ENCODE measurements at regions not wholly inside any gene's neighbourhood (a gene's known extent, or its start where the extent isn't known, plus 50 kb on each side); places are given as distances from the start of the nearest gene placed in this dataset.
A peak's percentile ranks its signal among the peaks of the same experiment; 100 is the strongest.

DNA sequence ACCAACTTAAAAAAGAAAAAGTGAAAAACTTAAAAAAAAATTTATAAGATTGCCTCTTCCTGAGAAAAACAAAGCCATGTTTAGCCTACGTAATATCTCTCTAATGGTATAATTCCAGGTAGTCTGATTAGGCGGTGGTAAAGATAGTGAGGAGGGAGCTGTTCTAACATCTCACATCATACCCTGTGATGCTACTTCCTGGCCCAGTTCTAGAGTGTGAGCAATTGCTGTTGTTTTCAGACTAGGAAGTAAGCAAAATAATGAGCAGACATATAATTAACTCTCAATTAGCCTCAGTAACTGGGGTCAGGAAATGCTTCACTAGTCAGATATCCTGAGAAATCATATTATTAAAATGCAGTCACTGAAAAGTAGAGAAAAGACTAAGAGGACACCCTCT, 113.9 kb downstream of the PHLDA1 start:
- H3K27ac ChIP-seq, result no peak overlapping the region
- H3K4me3 ChIP-seq, result no peak overlapping the region
- TF ChIP-seq, protein P1, sequence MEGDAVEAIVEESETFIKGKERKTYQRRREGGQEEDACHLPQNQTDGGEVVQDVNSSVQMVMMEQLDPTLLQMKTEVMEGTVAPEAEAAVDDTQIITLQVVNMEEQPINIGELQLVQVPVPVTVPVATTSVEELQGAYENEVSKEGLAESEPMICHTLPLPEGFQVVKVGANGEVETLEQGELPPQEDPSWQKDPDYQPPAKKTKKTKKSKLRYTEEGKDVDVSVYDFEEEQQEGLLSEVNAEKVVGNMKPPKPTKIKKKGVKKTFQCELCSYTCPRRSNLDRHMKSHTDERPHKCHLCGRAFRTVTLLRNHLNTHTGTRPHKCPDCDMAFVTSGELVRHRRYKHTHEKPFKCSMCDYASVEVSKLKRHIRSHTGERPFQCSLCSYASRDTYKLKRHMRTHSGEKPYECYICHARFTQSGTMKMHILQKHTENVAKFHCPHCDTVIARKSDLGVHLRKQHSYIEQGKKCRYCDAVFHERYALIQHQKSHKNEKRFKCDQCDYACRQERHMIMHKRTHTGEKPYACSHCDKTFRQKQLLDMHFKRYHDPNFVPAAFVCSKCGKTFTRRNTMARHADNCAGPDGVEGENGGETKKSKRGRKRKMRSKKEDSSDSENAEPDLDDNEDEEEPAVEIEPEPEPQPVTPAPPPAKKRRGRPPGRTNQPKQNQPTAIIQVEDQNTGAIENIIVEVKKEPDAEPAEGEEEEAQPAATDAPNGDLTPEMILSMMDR (IDR thresholded peaks at IDR 0.05), result no peak
- no peak for DNase-seq (ENCODE audit: low spot score)

DNA sequence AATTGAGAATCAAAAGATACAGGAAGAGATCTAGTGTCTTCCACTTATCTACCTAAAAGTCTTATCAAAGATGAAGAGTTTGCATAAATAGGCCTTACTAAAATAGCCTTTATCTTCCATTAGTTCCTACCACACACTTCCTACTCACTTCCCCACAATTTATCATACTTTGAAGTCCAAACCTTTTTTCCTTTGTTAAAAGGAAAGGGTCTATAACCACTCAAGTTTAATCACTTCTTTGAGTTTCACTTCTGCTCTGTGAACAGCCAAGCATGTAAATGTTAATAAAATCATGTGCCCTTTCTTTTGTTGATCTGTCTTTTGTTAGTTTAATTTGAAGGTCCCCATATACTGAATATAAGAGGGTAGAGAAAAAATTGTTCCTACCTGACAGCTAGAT, 114.5 kb downstream of the PHLDA1 start:
- no peak for DNase-seq (ENCODE audit: low spot score)
- TF ChIP-seq, protein P1 (IDR thresholded peaks at IDR 0.05), result no peak
- Histone ChIP-seq H3K27ac (no peak overlapping the region), H3K4me3 (no peak overlapping the region)

DNA sequence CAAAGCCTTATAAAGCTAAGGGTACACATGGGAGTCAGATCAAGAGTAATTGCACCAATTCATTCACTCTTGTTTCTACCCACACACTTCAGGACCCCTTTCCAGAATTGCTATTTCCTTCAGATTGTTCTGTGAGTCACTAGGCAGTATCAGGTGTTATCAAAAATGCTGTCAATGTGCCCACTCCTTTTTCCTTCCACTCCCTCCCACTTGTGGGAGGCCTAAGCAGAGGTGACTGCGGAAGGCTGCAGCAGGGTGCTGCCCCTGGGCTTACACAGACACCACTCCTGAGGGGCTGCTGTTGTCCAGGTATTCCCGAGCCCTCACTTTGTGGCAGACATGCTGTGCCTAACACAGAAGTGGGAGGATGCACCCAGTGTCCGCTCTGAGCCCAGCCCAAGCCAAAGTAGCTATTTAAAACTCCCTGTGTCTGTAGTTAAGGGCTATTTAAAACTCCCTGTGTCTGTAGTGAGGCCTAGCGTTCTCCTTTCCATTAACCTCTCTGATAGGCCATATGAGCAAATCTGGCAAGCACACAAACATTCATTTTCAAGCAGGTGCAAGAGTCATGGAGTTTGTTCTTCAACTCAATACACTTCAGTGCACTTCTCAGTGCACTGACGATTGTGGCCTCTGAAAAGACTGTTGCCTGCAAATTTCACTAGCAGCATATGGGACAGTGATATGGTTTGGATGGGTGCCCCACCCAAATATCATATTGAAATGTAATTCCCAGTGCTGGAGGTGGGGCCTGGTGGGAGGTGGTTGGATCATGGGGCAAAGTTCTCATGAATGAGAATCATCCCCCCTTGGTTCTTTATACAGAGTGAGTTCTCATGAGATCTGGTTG, 117.8 kb downstream of the PHLDA1 start:
- no peak for DNase-seq (ENCODE audit: low spot score)
- no peak overlapping the region for H3K27ac ChIP-seq
- TF ChIP-seq, protein P1 (IDR thresholded peaks at IDR 0.05), result no peak
- H3K4me3 ChIP-seq, result no peak overlapping the region

DNA sequence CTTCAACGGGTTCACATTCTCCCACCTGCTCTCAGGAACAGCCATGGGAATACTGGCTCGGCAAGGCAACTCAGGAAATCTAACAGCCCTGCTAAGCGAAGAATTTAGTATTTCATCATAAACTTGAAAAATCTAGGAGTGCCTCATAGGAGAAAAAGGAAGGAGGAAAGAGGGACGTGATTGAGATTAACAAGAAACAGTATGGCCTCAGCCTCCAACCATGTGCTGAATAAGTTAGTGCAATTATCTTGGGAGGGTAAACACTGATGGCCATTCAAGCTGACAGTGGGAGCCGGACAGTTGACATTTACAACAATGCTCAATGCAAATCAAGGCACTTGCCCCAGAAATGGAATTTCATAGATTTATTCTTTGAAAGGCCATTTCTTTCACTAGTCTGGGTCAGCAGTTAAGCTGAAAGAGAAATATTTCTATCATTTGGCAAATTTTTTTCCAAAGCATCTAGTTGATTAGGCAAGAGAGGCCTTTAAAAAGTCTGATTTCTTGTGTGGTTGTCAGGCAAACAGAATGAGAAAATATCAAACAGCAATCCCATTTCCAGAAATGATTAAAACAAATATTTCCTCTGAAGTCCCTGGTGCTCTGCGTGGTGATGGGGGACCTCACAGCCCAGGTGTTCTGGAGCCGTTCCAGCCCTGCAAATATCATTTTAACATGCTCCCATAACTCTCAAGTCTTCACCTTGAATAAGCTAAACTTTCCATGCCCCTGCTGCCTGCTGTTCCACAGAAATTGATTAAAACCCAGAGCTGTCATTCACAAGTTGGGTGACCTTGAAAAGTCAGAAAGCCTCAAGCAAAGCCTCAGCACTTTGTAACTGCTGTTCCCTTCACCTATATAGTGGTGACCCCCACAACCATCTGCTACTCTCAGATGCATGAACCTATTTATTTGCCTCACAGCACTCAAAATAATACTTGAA, 121.6 kb downstream of the PHLDA1 start:
- no peak overlapping the region for H3K27ac ChIP-seq
- TF ChIP-seq, protein P1 (IDR thresholded peaks at IDR 0.05), result no peak
- no peak for DNase-seq (ENCODE audit: low spot score)
- H3K4me3 ChIP-seq, result no peak overlapping the region

DNA sequence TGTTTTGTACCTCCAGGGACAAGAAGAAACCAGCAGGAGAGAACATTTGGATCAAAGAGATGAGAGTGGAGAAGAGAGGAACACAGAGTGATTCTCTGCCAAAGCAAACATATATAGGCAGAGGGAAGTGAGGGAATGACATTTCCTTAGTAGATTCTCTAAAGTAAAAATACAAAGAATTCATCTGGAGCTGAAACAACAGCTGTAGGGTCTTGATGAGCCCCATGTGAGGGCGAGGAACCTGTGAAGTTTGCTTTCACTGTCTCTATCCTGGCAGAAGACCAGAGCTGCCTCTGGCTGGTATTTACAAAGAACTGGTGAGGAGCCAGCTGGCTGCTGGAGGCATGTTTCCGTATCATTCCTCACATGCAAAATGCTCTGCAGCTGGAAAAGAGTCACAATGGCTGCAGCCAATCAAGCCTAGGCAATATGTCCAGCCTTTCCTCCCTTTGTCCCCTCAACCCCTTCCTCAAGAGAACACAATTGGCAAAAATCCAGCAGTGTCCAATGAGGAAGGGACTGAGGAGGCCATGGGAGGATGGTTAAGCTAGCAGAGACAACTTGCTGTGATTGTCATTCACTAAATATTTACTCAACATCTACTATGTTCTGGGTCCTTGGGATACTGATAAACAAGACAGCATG, 122.5 kb downstream of the PHLDA1 start:
- TF ChIP-seq, protein P1 (IDR thresholded peaks at IDR 0.05), result no peak
- DNase-seq (ENCODE audit: low spot score), result no peak
- Histone ChIP-seq H3K4me3 (no peak overlapping the region), H3K27ac (peak overlapping the region in 1 of 2 donors; percentile 1)

DNA sequence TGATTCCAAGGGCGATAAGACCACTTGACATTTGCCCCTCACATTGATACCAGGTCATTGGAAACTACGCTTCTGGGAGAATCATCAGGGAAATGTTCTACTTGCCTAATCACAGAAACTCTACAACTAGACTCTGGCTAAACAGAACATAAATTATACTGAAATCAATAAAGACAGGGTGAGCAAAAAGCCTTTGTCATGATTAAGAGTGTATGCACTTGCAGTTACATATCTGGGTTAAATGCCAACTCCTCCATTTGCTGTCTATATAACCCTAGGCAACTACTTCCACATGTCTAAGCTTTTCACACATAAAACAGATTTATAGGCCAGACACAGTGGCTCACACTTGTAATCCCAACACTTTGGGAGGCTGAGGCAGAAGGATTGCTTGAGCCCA, 125.7 kb downstream of the PHLDA1 start:
- TF ChIP-seq, protein P1 (IDR thresholded peaks at IDR 0.05), result no peak

More for the DNA sequence above, 125.7 kb downstream of the PHLDA1 start:
- Histone ChIP-seq H3K4me3 (no peak overlapping the region), H3K27ac (no peak overlapping the region)
- DNase-seq (ENCODE audit: low spot score), result no peak

All from coronary artery (tissue), 2 donors.